B cell (primary cell): ENCODE measurements at regions not wholly inside any gene's neighbourhood (a gene's known extent, or its start where the extent isn't known, plus 50 kb on each side); places are given as distances from the start of the nearest gene placed in this dataset.

Source experiments
- ATAC-seq: fragments of 200-7000 bp; cut with Tn5 transposase; one replicate; pipeline ENCODE4 v1.10.0; 2021; ENCODE audit warnings: low read depth, mild to moderate bottlenecking, moderate number of reproducible peaks, moderate library complexity
- CTCF ChIA-PET: fragments of 350-600 bp; sonication (Branson Sonifier 250); formaldehyde crosslinking; loops from one replicate; lab custom pipeline; 2021; ENCODE audit warnings: antibody characterized with exemption, inconsistent platforms; lab: Charles Lee
- POLR2A ChIA-PET: fragments of 350-600 bp; sonication (Branson Sonifier 250); formaldehyde crosslinking; loops from one replicate; lab custom pipeline; 2021; ENCODE audit warnings: antibody characterized with exemption; lab: Charles Lee
- DNase-seq: peaks from one replicate; pipeline ENCODE4 v3.0.0; 2013
- H2AFZ ChIP-seq: 2 replicates; pipeline ENCODE4 v1.6.1; 2012; ENCODE audit warnings: mild to moderate bottlenecking, low read depth, low read length; ENCODE audit not compliant: insufficient read depth, poor library complexity, severe bottlenecking
- H3K27ac ChIP-seq, 2 donors: 1 replicate in 1 of 2; 2 replicates in 1 of 2; pipeline ENCODE4 v1.5.1; 2012 to 2013; ENCODE audit warnings: low read length in 2 of 2, mild to moderate bottlenecking in 2 of 2, moderate library complexity in 1 of 2
- H3K27me3 ChIP-seq, 4 experiments: fragments of 200-600 bp in 1 of 4; sonication (generic) in 1 of 4; replicated peaks in 1 of 4; 1 replicate in 2 of 4; 2 replicates in 2 of 4; pipeline versions ENCODE4 v1.6.1 to v1.7.0; 2013 to 2016; ENCODE audit warnings: low read length in 3 of 4, mild to moderate bottlenecking in 2 of 4, mixed read lengths in 1 of 4, moderate library complexity in 1 of 4; ENCODE audit not compliant: insufficient read depth in 4 of 4, control insufficient read depth in 3 of 4; ENCODE audit errors: control extremely low read depth in 1 of 4
- H3K36me3 ChIP-seq, 2 experiments: replicated peaks in 1 of 2; 1 replicate in 1 of 2; 2 replicates in 1 of 2; pipeline versions ENCODE4 v1.6.1 to v1.7.1; 2013; ENCODE audit warnings: low read length in 1 of 2; ENCODE audit not compliant: insufficient read depth in 2 of 2, control insufficient read depth in 1 of 2; ENCODE audit errors: control extremely low read depth in 1 of 2, extremely low read depth in 1 of 2
- H3K4me1 ChIP-seq, 2 donors: fragments of 200-600 bp in 1 of 2; sonication (generic) in 1 of 2; 1 replicate in 1 of 2; 2 replicates in 1 of 2; pipeline versions ENCODE4 v1.5.1 to v1.6.1; 2013 to 2017; ENCODE audit warnings: low read length in 2 of 2; ENCODE audit not compliant: control insufficient read depth in 2 of 2, insufficient read depth in 2 of 2
- H3K4me2 ChIP-seq: replicated peaks from 2 replicates; pipeline ENCODE3; 2012; ENCODE audit warnings: mild to moderate bottlenecking, low read depth, low read length; ENCODE audit not compliant: poor library complexity, severe bottlenecking
- H3K4me3 ChIP-seq, 5 experiments: fragments of 200-600 bp in 1 of 5; sonication (generic) in 1 of 5; 1 replicate in 3 of 5; 2 replicates in 2 of 5; pipeline versions ENCODE4 v1.5.1 to v1.7.0; 2011 to 2016; ENCODE audit warnings: low read length in 4 of 5, mild to moderate bottlenecking in 4 of 5, low read depth in 2 of 5, control low read depth in 1 of 5, moderate library complexity in 1 of 5; ENCODE audit not compliant: insufficient read depth in 1 of 5; ENCODE audit errors: control extremely low read depth in 1 of 5, extremely low read depth in 1 of 5
- H3K79me2 ChIP-seq: fragments of 200-600 bp; sonication (generic); one replicate; pipeline ENCODE4 v1.6.0; 2016; ENCODE audit warnings: low read length; ENCODE audit not compliant: control insufficient read depth, insufficient read depth
- H3K9ac ChIP-seq: fragments of 200-600 bp; sonication (generic); 2 replicates; pipeline ENCODE4 v1.6.1; 2017; ENCODE audit warnings: mild to moderate bottlenecking, low read length, moderate library complexity
- H3K9me3 ChIP-seq, 3 donors: one replicate each; pipeline versions ENCODE4 v1.6.1 to v1.7.1; 2013; ENCODE audit warnings: low read length in 2 of 3; ENCODE audit not compliant: control insufficient read depth in 2 of 3, insufficient read depth in 1 of 3; ENCODE audit errors: control extremely low read depth in 1 of 3
- H4K20me1 ChIP-seq: 2 replicates; pipeline ENCODE4 v1.6.0; 2012; ENCODE audit warnings: mild to moderate bottlenecking, low read length; ENCODE audit not compliant: insufficient read depth, control insufficient read depth, poor library complexity, severe bottlenecking
- H3K27ac Mint-ChIP-seq: one replicate; pipeline ENCODE4 v1.8.0; 2021; ENCODE audit warnings: mixed read lengths
- H3K27me3 Mint-ChIP-seq: one replicate; pipeline ENCODE4 v1.8.0; 2021; ENCODE audit warnings: mixed read lengths
- H3K4me1 Mint-ChIP-seq: one replicate; pipeline ENCODE4 v1.8.0; 2021; ENCODE audit warnings: mixed read lengths
- H3K4me3 Mint-ChIP-seq: one replicate; pipeline ENCODE4 v1.8.0; 2021; ENCODE audit warnings: mixed read lengths
- H3K9me3 Mint-ChIP-seq: one replicate; pipeline ENCODE4 v1.8.0; 2022; ENCODE audit warnings: mixed read lengths; ENCODE audit not compliant: insufficient read depth
- CTCF ChIP-seq: fragments of 200-600 bp; IDR thresholded peaks from one replicate; pipeline ENCODE4 v1.8.0; 2022; ENCODE audit warnings: antibody characterized with exemption, mild to moderate bottlenecking
- EZH2 ChIP-seq: IDR thresholded peaks from 2 replicates; pipeline ENCODE4 v1.6.1; 2012; ENCODE audit warnings: borderline replicate concordance, low read depth, mild to moderate bottlenecking, moderate library complexity, low read length; ENCODE audit not compliant: insufficient read depth, poor library complexity, severe bottlenecking
- WGBS: methylation state at CpG from one replicate; pipeline ENCODE4 v1.1.5; 2013; ENCODE audit warnings: missing lambda C conversion rate; ENCODE audit not compliant: insufficient coverage; 5-methylcytosine and 5-hydroxymethylcytosine counted together
- intact Hi-C: fragments of 100-400 bp; cut with micrococcal nuclease; formaldehyde crosslinking; loops from one replicate; pipeline ENCODE4 v1.10.0; 2022

GRCh38 chr9:16291921-16292320 lies 578.5 kb downstream of the BNC2 start:
- Mint-ChIP-seq H3K4me3 (no peak overlapping the region), H3K9me3 (no peaks in the 10 kb centered on the region), H3K4me1 (peaks cover 2% of the 10 kb centered on the region), H3K27me3 (peaks cover 4% of the 10 kb centered on the region), H3K27ac (no peak overlapping the region)
- 92% methylated on average over 2 of the region's 4 CpGs for WGBS
- Histone ChIP-seq H2AFZ (no peak overlapping the region), H3K9ac (no peak overlapping the region), H3K27me3 (no peaks in the 10 kb centered on the region), H3K4me1 (no peaks in the 10 kb centered on the region), H3K9me3 (peaks cover 0 to 6% (median 0%) of the 10 kb centered on the region in 3 donors), H3K36me3 (no peaks in the 10 kb centered on the region), H3K79me2 (no peaks in the 10 kb centered on the region), H3K27ac (no peak overlapping the region), H4K20me1 (no peaks in the 10 kb centered on the region), H3K4me3 (no peak overlapping the region), H3K4me2 (no peak overlapping the region)
- ATAC-seq, result no peak
- intact Hi-C loops, result no loop called here
- CTCF ChIA-PET, result no interaction called here
- no peak for DNase-seq
- POLR2A ChIA-PET, result no interaction called here
- TF ChIP-seq EZH2, result no peak
- TF ChIP-seq CTCF, result no peak

DNA sequence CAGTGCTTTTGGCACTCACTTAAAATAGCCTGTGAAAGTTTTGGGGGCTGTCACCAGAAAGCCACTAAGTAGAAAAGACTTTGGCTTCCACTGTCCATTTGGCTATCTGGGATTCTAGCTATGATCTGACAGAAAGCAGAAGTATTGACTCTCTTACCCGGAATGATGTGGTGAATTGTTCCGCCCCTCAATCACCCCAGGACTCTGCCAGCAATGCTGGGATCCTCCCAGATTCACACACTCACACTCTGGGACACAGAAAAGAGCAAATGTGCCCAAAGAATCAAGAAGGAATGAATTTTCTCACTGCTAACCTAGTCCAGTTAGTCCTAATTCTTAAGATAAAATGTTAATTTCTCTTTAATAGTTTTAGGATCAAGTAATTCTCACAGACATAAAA lies 576.9 kb downstream of the BNC2 start:
- CTCF ChIA-PET, result no interaction called here

More for the DNA sequence above, 576.9 kb downstream of the BNC2 start:
- Mint-ChIP-seq H3K9me3 (no peaks in the 10 kb centered on the region), H3K27ac (no peak overlapping the region), H3K27me3 (peaks cover 4% of the 10 kb centered on the region), H3K4me1 (peaks cover 2% of the 10 kb centered on the region), H3K4me3 (no peak overlapping the region)
- no peaks in the 10 kb centered on the region for H4K20me1 ChIP-seq
- DNase-seq (no peak), ATAC-seq (no peak)
- intact Hi-C loops, result no loop called here
- H3K27me3 ChIP-seq, result no peaks in the 10 kb centered on the region
- no peak for TF ChIP-seq CTCF
- no peak for TF ChIP-seq EZH2
- H3K4me2 ChIP-seq, result no peak overlapping the region
- peaks cover 0 to 6% (median 0%) of the 10 kb centered on the region in 3 donors for H3K9me3 ChIP-seq
- no peak overlapping the region for H3K4me3 ChIP-seq
- no peaks in the 10 kb centered on the region for H3K4me1 ChIP-seq
- no peaks in the 10 kb centered on the region for H3K36me3 ChIP-seq
- H3K27ac ChIP-seq, result no peak overlapping the region
- WGBS, result no CpG with 5 or more reads among the region's 2 CpGs
- no peaks in the 10 kb centered on the region for H3K79me2 ChIP-seq
- POLR2A ChIA-PET, result no interaction called here
- H2AFZ ChIP-seq, result no peak overlapping the region
- H3K9ac ChIP-seq, result no peak overlapping the region
